ENCODE measurements at regions not wholly inside any gene's neighbourhood (a gene's known extent, or its start where the extent isn't known, plus 50 kb on each side); places are given as distances from the start of the nearest gene placed in this dataset.

DNA sequence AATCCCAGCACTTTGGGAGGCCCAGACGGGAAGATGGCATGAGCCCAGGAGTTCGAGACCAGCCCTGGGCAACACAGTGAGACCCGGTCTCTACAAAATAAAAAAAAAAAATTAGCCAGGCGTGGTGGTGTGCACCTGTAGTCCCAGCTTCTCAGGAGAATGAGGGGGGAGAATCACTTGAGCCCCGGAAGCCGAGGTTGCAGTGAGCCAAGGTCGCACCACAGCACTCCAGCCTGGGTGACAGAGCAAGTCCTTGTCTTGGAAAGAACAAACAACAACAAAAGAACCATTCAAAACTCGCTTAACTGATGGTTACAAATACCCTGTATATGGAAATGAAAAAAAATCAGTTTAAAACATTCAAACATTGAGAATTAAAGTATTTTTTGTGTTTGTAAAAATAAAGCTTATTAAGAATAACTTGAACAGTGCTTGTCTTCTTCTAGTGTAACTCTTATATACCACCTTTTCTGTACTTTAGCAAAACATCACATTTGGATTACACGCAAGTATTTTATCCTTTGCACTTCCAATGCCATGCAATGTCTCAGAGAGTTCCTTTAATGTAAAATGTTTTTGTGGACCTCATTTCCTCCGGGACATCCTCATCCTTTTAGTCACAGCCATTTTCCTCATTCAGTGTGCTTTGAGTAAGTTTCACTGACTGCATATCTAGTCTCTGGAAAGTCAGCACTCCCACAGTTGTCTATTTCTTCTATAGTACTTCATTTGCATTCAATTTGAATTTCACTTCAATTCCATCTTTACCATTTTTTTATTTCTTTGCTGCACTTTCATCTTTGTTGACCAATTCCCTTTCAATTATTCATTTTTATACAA is 113.0 kb upstream of the GOLGA8J start:
- ATAC-seq (no peak), DNase-seq (no peak)
- WGBS, 2 donors = 91 to 93% methylated on average over 10 of the region's 10 CpGs
- TF ChIP-seq, protein P1, sequence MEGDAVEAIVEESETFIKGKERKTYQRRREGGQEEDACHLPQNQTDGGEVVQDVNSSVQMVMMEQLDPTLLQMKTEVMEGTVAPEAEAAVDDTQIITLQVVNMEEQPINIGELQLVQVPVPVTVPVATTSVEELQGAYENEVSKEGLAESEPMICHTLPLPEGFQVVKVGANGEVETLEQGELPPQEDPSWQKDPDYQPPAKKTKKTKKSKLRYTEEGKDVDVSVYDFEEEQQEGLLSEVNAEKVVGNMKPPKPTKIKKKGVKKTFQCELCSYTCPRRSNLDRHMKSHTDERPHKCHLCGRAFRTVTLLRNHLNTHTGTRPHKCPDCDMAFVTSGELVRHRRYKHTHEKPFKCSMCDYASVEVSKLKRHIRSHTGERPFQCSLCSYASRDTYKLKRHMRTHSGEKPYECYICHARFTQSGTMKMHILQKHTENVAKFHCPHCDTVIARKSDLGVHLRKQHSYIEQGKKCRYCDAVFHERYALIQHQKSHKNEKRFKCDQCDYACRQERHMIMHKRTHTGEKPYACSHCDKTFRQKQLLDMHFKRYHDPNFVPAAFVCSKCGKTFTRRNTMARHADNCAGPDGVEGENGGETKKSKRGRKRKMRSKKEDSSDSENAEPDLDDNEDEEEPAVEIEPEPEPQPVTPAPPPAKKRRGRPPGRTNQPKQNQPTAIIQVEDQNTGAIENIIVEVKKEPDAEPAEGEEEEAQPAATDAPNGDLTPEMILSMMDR (IDR thresholded peaks at IDR 0.05) = no peak
- no peaks in the 10 kb centered on the region for H3K36me3 ChIP-seq
- intact Hi-C loops (cut with DNase I) = loop anchor here in 1 of 10 donors (10.0 kb wide), 1 partner anchor 105 kb away; no protein-coding TSS in a partner anchor
- peaks cover 0 to 4% (median 0%) of the 10 kb centered on the region in 9 donors for H3K4me1 ChIP-seq
- H3K27ac ChIP-seq = no peak overlapping the region
- H3K9me3 ChIP-seq = peaks cover 0 to 18% (median 0%) of the 10 kb centered on the region in 11 donors
- peaks cover 0 to 67% (median 31%) of the 10 kb centered on the region in 7 donors for H3K27me3 ChIP-seq
- no peak overlapping the region for H3K4me3 ChIP-seq

DNA sequence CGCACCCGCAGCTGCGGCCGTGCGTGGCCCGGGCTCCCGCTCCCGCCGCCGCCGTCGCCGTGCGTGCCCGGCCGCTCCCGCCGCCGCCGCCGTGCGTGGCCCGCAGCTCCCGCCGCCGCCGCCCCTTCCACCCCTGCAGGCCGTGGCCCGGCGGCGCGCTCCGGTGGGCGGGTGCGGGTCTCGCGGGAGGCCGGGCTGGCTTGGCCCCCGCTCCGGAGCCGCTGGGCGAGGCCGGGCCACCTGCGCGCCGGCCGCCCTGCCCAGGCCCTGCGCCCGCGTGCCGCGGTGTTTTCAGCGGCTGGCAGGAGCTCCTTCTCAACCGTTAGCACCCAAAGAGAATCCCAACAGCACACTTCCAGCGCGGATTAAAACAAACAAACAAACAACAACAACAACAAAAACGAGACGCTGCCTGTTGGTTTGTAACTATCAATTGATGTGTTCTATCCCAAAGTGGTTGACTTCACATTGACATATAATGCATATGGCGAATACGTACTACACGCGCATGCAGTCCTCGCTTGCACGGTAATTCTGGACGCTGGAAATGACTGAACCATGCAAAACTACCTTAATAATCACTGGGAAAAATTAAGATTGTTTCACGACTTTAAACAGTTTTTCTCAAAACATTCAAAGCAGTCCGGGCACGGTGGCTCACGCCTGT is 113.7 kb upstream of the GOLGA8J start:
- TF ChIP-seq, protein P1 (IDR thresholded peaks at IDR 0.05) = no peak
- peaks cover 0 to 67% (median 31%) of the 10 kb centered on the region in 7 donors for H3K27me3 ChIP-seq
- H3K36me3 ChIP-seq = no peaks in the 10 kb centered on the region
- WGBS, 2 donors = 18 to 26% methylated on average over 42 to 69 of the region's 69 CpGs
- peaks cover 0 to 4% (median 0%) of the 10 kb centered on the region in 9 donors for H3K4me1 ChIP-seq
- intact Hi-C loops (cut with DNase I) = loop anchor here in 1 of 10 donors (10.0 kb wide), 1 partner anchor 106 kb away; no protein-coding TSS in a partner anchor
- no peak overlapping the region for H3K27ac ChIP-seq
- peaks cover 0 to 14% (median 0%) of the 10 kb centered on the region in 11 donors for H3K9me3 ChIP-seq
- ATAC-seq = peak in 1 of 8 donors; percentile 44
- DNase-seq = no peak
- H3K4me3 ChIP-seq = peak overlapping the region in 9 of 10 donors; percentile 29 to 49 (median 41)

DNA sequence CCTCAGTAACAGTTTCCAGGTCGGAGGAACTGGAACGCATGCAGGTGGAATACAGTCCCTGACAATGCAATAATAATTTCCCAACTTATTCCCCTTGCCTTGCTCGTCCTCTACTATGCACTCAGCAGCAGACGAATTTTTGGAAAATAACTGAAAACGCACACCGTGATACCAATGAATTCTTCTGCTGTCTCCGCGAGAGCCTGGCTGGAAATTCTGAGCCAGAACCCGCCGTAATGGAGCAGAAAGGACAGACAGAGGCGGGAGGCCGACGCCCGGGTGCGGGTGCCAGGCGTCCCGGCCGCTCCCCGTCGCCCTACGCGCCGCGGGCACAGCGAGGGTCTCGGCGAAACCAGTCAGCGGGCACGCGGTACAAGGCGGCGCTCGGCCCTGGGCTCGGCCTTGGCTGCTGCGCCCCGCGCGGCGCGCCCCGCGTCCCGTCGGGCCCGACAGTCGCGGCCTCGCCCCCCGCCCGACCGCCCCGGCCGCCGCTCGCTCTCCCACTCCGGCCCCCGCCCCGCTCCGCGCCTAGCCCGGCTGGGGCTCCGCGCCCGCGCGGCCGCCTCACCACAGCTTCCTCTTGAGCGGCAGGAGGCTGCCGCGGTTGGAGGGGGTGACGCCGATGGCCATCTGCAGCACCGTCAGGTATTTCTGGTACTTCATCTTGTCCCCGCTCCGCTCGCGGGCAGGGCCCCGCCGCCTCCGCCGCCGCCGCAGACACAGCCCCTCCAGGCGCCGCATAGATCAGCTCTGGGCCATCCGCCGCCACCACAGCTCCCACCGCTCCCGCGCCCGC is 114.5 kb upstream of the GOLGA8J start:
- peaks cover 0 to 14% (median 0%) of the 10 kb centered on the region in 11 donors for H3K9me3 ChIP-seq
- H3K4me1 ChIP-seq = peaks cover 0 to 4% (median 0%) of the 10 kb centered on the region in 9 donors
- WGBS, 2 donors = 4 to 5% methylated on average over 49 to 91 of the region's 91 CpGs
- H3K27ac ChIP-seq = no peak overlapping the region
- DNase-seq (no peak), ATAC-seq (peak in 1 of 8 donors; percentile 67)
- H3K27me3 ChIP-seq = peaks cover 0 to 69% (median 31%) of the 10 kb centered on the region in 7 donors
- H3K4me3 ChIP-seq = peak overlapping the region in 9 of 10 donors; percentile 29 to 49 (median 41)
- intact Hi-C loops (cut with DNase I) = loop anchor here in 1 of 10 donors (10.0 kb wide), 1 partner anchor 107 kb away; no protein-coding TSS in a partner anchor
- H3K36me3 ChIP-seq = no peaks in the 10 kb centered on the region
- TF ChIP-seq, protein P1 (IDR thresholded peaks at IDR 0.05) = no peak
